ENCODE measurements at regions not wholly inside any gene's neighbourhood (a gene's known extent, or its start where the extent isn't known, plus 50 kb on each side); places are given as distances from the start of the nearest gene placed in this dataset.

GRCh38 chr15:31573759-31574158, 247.1 kb downstream of the KLF13 start:
- no peaks in the 10 kb centered on the region for H3K36me3 ChIP-seq
- no peak overlapping the region for H3K4me3 ChIP-seq
- no peaks in the 10 kb centered on the region for H3K9me3 ChIP-seq
- DNase-seq (ENCODE audit: low spot score) (no peak), ATAC-seq (ENCODE audit: insufficient number of reproducible peaks, low FRiP score, low read depth) (no peak)
- no peaks in the 10 kb centered on the region for H3K27me3 ChIP-seq (replicated peaks; ENCODE audit: insufficient read depth)
- TF ChIP-seq CTCF (IDR thresholded peaks at IDR 0.05): no peak
- H3K27ac ChIP-seq: no peak overlapping the region
- H3K4me1 ChIP-seq (ENCODE audit: control insufficient read depth in 1 of 2, low read depth in 2 of 2): no peaks in the 10 kb centered on the region

DNA sequence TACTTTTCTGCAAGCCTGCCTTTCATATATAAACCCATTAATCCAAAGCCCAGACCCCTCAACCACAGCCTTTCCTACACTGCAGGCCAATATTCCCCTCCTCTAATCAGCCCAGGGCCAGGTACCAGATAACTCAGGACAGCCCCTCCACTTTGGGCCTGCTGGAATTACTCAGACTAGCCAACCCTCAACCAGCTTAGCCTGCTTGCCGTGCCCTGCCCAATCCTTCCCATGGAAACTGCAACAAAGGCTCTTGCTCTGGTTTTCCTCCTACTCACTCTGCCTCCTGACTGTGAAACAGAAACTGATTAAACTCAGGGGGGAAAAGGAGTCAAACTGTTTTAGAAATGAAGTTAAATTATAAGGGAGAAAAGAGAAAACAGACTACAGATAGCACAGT, 248.1 kb downstream of the KLF13 start:
- H3K4me1 ChIP-seq (ENCODE audit: control insufficient read depth in 1 of 2, low read depth in 2 of 2): no peaks in the 10 kb centered on the region
- ATAC-seq (ENCODE audit: insufficient number of reproducible peaks, low FRiP score, low read depth) (no peak), DNase-seq (ENCODE audit: low spot score) (no peak)
- H3K27me3 ChIP-seq (replicated peaks; ENCODE audit: insufficient read depth): no peaks in the 10 kb centered on the region
- no peak overlapping the region for H3K27ac ChIP-seq
- TF ChIP-seq CTCF (IDR thresholded peaks at IDR 0.05): no peak
- H3K9me3 ChIP-seq: no peaks in the 10 kb centered on the region
- no peak overlapping the region for H3K4me3 ChIP-seq
- no peaks in the 10 kb centered on the region for H3K36me3 ChIP-seq

DNA sequence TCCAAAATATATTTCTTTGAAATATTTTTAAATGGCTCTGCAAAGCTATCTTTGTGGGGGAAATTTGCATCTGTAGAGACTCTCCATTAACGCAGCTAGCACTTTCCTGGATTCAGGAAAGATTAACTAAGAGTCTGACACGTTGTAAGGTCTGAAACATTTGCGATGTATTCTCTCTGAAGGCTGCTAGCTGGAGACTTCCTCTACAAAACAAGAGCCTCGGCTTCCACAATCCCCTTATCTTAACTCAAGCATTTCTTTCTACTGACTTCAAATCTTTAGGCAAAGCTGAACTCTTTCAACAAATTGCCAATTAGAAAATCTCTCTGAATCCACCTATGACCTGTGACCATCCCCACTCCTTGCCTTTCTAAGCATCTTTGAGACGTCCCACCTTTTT, 250.5 kb downstream of the KLF13 start:
- Histone ChIP-seq H3K27me3 (replicated peaks; ENCODE audit: insufficient read depth) (no peaks in the 10 kb centered on the region), H3K4me1 (ENCODE audit: control insufficient read depth in 1 of 2, low read depth in 2 of 2) (no peaks in the 10 kb centered on the region), H3K9me3 (no peaks in the 10 kb centered on the region), H3K36me3 (no peaks in the 10 kb centered on the region), H3K27ac (no peak overlapping the region), H3K4me3 (no peak overlapping the region)
- no peak for ATAC-seq (ENCODE audit: insufficient number of reproducible peaks, low FRiP score, low read depth)
- TF ChIP-seq CTCF (IDR thresholded peaks at IDR 0.05): no peak
- DNase-seq (ENCODE audit: low spot score): no peak

- TF ChIP-seq CTCF (IDR thresholded peaks at IDR 0.05): no peak
- H3K4me1 ChIP-seq (ENCODE audit: control insufficient read depth in 1 of 2, low read depth in 2 of 2): no peaks in the 10 kb centered on the region
- no peak overlapping the region for H3K27ac ChIP-seq
- H3K4me3 ChIP-seq: no peak overlapping the region
- ATAC-seq (ENCODE audit: insufficient number of reproducible peaks, low FRiP score, low read depth) (no peak), DNase-seq (ENCODE audit: low spot score) (no peak)
- no peaks in the 10 kb centered on the region for H3K9me3 ChIP-seq
- no peaks in the 10 kb centered on the region for H3K27me3 ChIP-seq (replicated peaks; ENCODE audit: insufficient read depth)
- no peaks in the 10 kb centered on the region for H3K36me3 ChIP-seq
These were observed 252.6 kb downstream of the KLF13 start for GRCh38 chr15:31579282-31579681.

DNA sequence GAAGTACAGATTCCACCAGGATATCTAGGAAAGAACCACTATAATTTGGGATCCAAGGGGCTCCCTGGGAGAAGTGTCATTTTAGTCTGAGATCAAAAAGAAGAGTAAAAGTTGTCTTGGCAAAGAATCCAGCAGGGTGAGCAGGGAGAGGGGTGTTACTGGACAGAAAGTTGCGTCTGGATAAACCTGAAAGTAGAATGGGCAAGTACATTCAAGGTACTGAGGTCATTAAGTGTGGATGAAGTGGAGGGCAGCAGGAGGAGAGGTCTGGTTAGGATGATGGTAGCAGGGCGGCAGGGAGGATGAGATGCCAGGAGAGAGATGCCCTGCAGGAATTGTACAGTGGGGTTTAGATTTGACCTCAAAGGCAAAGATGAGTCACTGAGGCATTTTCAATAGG, 253.3 kb downstream of the KLF13 start:
- no peak for TF ChIP-seq CTCF (IDR thresholded peaks at IDR 0.05)
- no peak for ATAC-seq (ENCODE audit: insufficient number of reproducible peaks, low FRiP score, low read depth)
- H3K9me3 ChIP-seq: no peaks in the 10 kb centered on the region

More for the DNA sequence above, 253.3 kb downstream of the KLF13 start:
- Histone ChIP-seq H3K4me1 (ENCODE audit: control insufficient read depth in 1 of 2, low read depth in 2 of 2) (no peaks in the 10 kb centered on the region), H3K36me3 (no peaks in the 10 kb centered on the region), H3K27ac (no peak overlapping the region), H3K4me3 (no peak overlapping the region), H3K27me3 (replicated peaks; ENCODE audit: insufficient read depth) (no peaks in the 10 kb centered on the region)
- DNase-seq (ENCODE audit: low spot score): no peak
